Transverse colon (tissue), 4 donors: ENCODE measurements at regions not wholly inside any gene's neighbourhood (a gene's known extent, or its start where the extent isn't known, plus 50 kb on each side); places are given as distances from the start of the nearest gene placed in this dataset.

Experiments
- EP300 ChIP-seq: sonication (generic); formaldehyde crosslinking; IDR thresholded peaks from one replicate; pipeline ENCODE4 v1.6.1; 2017; ENCODE audit warnings: antibody characterized with exemption, low read depth
- POLR2A ChIP-seq: fragments of 450-650 bp; IDR thresholded peaks from one replicate; pipeline ENCODE4 v1.6.1; 2016; ENCODE audit warnings: antibody characterized with exemption, mild to moderate bottlenecking, moderate library complexity
- POLR2AphosphoS5 ChIP-seq, 3 donors: sonication (generic); formaldehyde crosslinking; IDR thresholded peaks; one replicate each; pipeline ENCODE4 v1.6.1; 2016; ENCODE audit warnings: antibody characterized with exemption in 3 of 3
- TF ChIP-seq, protein P1 (sequence below), 5 experiments: fragments of 200-600 bp in 3 of 5; fragments of 450-650 bp in 2 of 5; sonication (generic) in 3 of 5; IDR thresholded peaks; 1 replicate in 2 of 5; 2 replicates in 3 of 5; pipeline ENCODE4 v1.5.1; 2016 to 2017; ENCODE audit warnings: antibody characterized with exemption in 5 of 5, inconsistent platforms in 3 of 5, mild to moderate bottlenecking in 2 of 5, moderate library complexity in 1 of 5

DNA sequence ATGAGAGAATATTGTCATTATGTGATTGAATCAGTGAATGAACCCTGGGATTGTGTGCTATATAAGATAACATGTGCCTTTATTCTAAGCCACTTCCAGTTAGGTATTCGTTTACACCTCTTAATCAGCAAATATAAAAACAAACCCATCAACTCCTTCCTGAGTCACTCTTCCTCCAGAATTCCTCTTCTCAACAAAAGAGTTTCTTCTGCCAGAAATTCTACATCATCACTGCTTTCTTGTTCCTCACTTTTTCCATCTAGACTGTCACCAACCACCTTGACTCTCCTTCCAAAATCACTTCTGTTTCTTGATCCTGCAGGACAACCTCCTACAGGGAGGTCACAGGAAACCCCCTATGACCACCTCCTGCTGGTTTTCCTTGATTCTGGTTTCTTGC, 261.4 kb downstream of the CYP26B1 start:
- TF ChIP-seq, protein P1, sequence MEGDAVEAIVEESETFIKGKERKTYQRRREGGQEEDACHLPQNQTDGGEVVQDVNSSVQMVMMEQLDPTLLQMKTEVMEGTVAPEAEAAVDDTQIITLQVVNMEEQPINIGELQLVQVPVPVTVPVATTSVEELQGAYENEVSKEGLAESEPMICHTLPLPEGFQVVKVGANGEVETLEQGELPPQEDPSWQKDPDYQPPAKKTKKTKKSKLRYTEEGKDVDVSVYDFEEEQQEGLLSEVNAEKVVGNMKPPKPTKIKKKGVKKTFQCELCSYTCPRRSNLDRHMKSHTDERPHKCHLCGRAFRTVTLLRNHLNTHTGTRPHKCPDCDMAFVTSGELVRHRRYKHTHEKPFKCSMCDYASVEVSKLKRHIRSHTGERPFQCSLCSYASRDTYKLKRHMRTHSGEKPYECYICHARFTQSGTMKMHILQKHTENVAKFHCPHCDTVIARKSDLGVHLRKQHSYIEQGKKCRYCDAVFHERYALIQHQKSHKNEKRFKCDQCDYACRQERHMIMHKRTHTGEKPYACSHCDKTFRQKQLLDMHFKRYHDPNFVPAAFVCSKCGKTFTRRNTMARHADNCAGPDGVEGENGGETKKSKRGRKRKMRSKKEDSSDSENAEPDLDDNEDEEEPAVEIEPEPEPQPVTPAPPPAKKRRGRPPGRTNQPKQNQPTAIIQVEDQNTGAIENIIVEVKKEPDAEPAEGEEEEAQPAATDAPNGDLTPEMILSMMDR (IDR thresholded peaks at IDR 0.05): no peak
- TF ChIP-seq POLR2AphosphoS5 (IDR thresholded peaks at IDR 0.05) (no peak), POLR2A (no peak), EP300 (no peak)
